GM19468 (cell line): ENCODE measurements at regions not wholly inside any gene's neighbourhood (a gene's known extent, or its start where the extent isn't known, plus 50 kb on each side); places are given as distances from the start of the nearest gene placed in this dataset.
"Not testable (repeated sequence)": the region's sequence is repeated elsewhere in the genome, so short reads cannot be mapped to it uniquely, and the experiment has no call there.

ENCODE experiments used
- ATAC-seq: cut with Tn5 transposase; IDR thresholded peaks from one replicate; pipeline ENCODE4 v1.9.1; 2021; ENCODE audit warnings: mild to moderate bottlenecking, moderate library complexity, moderate number of reproducible peaks; ENCODE audit not compliant: unreplicated experiment; ENCODE audit errors: extremely low read depth

- ATAC-seq: peak; percentile 32
Measured at GRCh38 chr6:82419132-82419581, 55.5 kb downstream of the TPBG start.

- no peak for ATAC-seq
Measured at GRCh38 chr6:82419859-82420258, 56.2 kb downstream of the TPBG start.

- no peak for ATAC-seq
Measured at GRCh38 chr6:82430611-82431010, 67.0 kb downstream of the TPBG start.

GRCh38 chr6:82436740-82437139 is 73.1 kb downstream of the TPBG start:
- no peak for ATAC-seq

GRCh38 chr6:82437701-82438100 is 74.1 kb downstream of the TPBG start:
- no peak for ATAC-seq

GRCh38 chr6:82441047-82441855 is 77.6 kb downstream of the TPBG start:
- ATAC-seq: no peak

GRCh38 chr6:82442061-82442719 is 78.6 kb downstream of the TPBG start:
- no peak for ATAC-seq

GRCh38 chr6:82458147-82458546 is 94.5 kb downstream of the TPBG start:
- ATAC-seq: no peak

- no peak for ATAC-seq
Measured at GRCh38 chr6:82458705-82459104, 95.1 kb downstream of the TPBG start.

GRCh38 chr6:82461536-82461935 is 97.9 kb downstream of the TPBG start:
- no peak for ATAC-seq

GRCh38 chr6:82467338-82467737 is 103.7 kb downstream of the TPBG start:
- no peak for ATAC-seq

GRCh38 chr6:82470123-82470522 is 106.5 kb downstream of the TPBG start:
- not testable (repeated sequence) for ATAC-seq

GRCh38 chr6:82475106-82475505 is 111.5 kb downstream of the TPBG start:
- ATAC-seq: not testable (repeated sequence)

- ATAC-seq: no peak
Measured at GRCh38 chr6:82484001-82484400, 120.4 kb downstream of the TPBG start.

- ATAC-seq: no peak
Measured at GRCh38 chr6:82484737-82485626, 121.4 kb downstream of the TPBG start.

GRCh38 chr6:82487895-82488294 is 124.3 kb downstream of the TPBG start:
- no peak for ATAC-seq

GRCh38 chr6:82488403-82488802 is 124.8 kb downstream of the TPBG start:
- no peak for ATAC-seq

GRCh38 chr6:82492134-82492533 is 128.5 kb downstream of the TPBG start:
- no peak for ATAC-seq

- ATAC-seq: no peak
Measured at GRCh38 chr6:82493467-82493866, 129.8 kb downstream of the TPBG start.

GRCh38 chr6:82494367-82494766 is 130.8 kb downstream of the TPBG start:
- no peak for ATAC-seq

- ATAC-seq: not testable (repeated sequence)
Measured at GRCh38 chr6:82501901-82502300, 138.3 kb downstream of the TPBG start.
